ENCODE measurements at regions not wholly inside any gene's neighbourhood (a gene's known extent, or its start where the extent isn't known, plus 50 kb on each side); places are given as distances from the start of the nearest gene placed in this dataset.

DNA sequence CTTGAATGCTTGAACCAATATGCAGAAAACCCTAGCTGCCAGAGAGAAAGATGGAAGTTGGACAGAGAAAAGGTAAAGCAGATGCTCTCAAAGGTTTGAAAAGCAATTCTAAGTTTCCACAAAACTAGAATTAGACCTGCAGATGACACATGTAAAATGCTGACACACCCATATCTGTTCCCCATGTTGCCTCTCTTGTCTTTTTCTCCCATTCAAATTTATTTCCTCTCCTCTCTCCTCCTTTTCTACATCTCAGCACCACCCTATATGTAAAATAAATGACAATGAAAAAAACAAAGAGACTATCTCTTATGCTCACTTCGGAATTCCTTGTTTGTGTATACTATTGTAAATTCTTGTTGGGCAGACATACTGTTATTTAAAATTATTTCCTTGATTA lies 75.5 kb upstream of the PLEKHA5 start:
- no peak for DNase-seq (ENCODE audit: low spot score)

GRCh38 chr12:19055589-19055988 lies 73.9 kb upstream of the PLEKHA5 start:
- DNase-seq (ENCODE audit: low spot score): no peak

DNA sequence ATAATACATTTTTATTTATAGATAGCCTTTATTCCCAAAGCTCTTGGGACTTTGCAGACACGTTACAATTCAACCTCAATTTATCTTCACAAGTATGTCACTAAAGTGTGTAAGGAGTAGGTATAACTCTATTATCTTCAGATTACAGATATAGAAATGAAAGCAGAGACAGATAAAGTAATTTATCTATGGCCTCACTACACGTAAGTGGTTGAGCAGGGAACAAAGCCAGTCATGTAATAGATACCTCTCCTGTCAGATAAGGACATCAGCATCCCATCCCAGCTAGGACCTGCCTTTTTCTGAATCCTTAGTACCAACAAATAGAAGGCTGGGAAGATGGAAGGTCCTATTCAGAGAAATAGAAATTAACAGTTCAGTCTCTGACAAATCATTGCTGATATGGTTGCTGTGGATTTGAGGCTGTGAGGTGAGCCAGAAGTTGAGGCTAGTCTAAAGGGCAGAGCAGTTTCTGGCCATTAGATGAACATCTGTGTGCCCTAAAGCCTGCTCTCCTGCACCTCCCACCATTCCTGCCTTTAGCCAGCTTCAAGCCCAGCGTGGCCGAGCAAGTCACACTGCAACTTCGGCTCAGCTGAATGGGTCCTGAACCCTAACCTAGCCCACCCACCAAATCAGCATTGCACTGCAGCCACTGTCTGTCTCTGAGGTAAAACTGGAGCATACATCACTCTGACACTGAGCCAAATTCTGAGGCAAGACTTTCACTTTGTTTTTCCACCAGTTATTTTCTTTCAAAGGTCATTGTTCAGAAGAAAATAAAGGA lies 71.1 kb upstream of the PLEKHA5 start:
- no peak for DNase-seq (ENCODE audit: low spot score)

GRCh38 chr12:19064713-19065112 lies 64.8 kb upstream of the PLEKHA5 start:
- DNase-seq (ENCODE audit: low spot score): no peak

GRCh38 chr12:19065223-19065622 lies 64.3 kb upstream of the PLEKHA5 start:
- no peak for DNase-seq (ENCODE audit: low spot score)

DNA sequence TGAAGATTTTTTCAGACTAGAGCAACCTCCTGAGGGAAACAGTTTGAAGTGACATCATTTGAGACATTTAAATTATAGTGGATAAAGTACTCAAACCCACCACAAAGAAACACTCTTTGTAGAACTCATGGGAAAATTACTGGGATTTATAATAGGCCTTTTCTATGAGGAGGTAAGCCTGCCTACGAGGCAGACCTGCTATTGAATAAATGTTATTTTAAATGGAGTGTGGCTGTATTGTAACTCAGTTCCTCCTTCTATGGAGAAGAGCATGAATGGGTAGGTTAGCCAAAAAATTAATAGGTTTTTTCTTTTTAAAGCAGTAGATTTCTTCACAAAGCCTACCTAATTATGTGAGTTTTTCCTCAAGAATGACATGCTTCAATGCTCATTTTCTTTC lies 63.7 kb upstream of the PLEKHA5 start:
- no peak for DNase-seq (ENCODE audit: low spot score)

DNA sequence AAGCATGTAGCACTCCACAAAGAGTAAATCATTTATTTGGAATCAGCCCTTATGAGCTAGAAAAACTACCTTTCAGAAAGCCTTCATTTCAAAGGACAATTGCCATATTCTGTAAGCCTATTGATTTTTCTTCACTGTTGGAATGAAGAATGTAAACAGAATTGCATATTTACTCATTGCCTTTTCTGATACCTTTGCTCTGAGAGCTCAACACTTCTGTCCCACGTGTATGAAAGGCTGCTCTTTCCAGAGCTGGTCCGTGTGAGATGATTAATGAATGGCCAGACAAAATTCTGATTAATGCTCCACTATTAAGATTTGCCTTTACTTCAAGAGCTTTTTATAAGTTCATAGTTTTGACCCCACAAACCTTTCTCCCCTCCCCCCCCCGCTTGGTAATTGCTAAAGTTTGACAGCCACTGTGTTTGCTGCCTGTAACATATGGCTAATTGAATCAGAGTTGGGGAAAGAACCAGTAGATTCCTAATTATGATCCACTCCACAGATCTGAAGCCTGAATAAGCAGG lies 63.0 kb upstream of the PLEKHA5 start:
- DNase-seq (ENCODE audit: low spot score): peak; percentile 43

- DNase-seq (ENCODE audit: low spot score): no peak
These were observed 61.4 kb upstream of the PLEKHA5 start for GRCh38 chr12:19068137-19068536.

DNA sequence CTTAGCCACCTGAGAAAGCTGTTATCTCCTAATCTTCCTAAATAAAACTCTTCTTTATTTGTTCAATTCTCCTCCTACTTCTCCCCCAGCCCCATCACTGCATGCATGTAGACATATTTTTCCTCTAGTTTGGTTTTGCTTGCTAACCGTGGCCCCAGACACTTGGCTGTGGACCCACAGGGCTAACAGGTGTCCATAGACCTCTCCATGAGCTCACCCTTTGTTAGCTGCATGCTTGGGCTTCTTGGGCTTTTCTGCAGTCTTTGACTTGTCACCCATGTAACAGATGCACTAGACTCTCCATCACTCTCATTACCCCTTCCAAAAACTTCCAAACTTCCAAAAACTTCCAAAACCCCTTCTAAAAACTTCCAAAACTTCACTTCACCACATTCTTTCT lies 59.2 kb upstream of the PLEKHA5 start:
- no peak for DNase-seq (ENCODE audit: low spot score)

GRCh38 chr12:19074700-19075099 lies 54.8 kb upstream of the PLEKHA5 start:
- DNase-seq (ENCODE audit: low spot score): no peak

DNA sequence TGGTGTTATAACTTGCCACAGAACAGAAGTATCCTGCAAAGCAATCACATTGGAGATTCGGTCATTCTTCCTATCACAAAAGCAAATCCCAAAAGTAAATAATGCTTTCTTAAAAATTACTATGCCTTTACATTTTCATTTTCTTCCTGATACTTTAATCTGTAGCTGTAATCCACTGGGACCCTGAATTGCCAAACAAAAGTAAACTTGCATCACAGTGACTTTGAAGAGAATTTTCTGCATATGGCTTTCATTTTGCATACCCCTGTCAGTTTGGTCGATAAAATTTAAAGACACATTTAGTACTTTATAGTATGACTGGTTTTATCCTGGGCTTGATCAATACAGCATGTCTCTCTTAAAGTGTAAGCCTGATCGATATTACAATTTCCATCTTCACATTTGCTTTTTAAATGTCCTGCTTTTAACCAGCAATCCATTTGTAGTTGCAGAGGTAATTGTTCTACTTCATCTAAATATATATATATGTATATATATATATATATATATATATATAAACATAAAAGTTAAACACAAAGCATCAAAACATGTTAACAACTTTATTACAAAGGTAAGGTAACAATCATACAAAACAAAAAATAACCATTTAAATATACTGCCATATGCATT lies 53.7 kb upstream of the PLEKHA5 start:
- no peak for DNase-seq (ENCODE audit: low spot score)
